ENCODE measurements at regions not wholly inside any gene's neighbourhood (a gene's known extent, or its start where the extent isn't known, plus 50 kb on each side); places are given as distances from the start of the nearest gene placed in this dataset.

GRCh38 chr13:107462501-107462900 is 752.8 kb downstream of the LIG4 start:
- H3K4me1 ChIP-seq (ENCODE audit: control insufficient read depth, insufficient read depth, low read length) = no peaks in the 10 kb centered on the region
- H3K4me3 ChIP-seq (ENCODE audit: low read depth, low read length) = no peak overlapping the region
- TF ChIP-seq ZNF514 (tag by site-specific recombination; IDR thresholded peaks at IDR 0.05) (no peak), ZNF184 (tag by site-specific recombination; IDR thresholded peaks at IDR 0.05) (no peak), KLF17 (tag by site-specific recombination; IDR thresholded peaks at IDR 0.05) (no peak), ZNF292 (tag by site-specific recombination; IDR thresholded peaks at IDR 0.05; ENCODE audit: borderline replicate concordance, low read depth) (no peak), ZNF776 (tag by site-specific recombination; IDR thresholded peaks at IDR 0.05; ENCODE audit: borderline replicate concordance) (no peak), ZIC2 (tag by site-specific recombination; IDR thresholded peaks at IDR 0.05) (no peak)
- TF ChIP-seq, protein P1, sequence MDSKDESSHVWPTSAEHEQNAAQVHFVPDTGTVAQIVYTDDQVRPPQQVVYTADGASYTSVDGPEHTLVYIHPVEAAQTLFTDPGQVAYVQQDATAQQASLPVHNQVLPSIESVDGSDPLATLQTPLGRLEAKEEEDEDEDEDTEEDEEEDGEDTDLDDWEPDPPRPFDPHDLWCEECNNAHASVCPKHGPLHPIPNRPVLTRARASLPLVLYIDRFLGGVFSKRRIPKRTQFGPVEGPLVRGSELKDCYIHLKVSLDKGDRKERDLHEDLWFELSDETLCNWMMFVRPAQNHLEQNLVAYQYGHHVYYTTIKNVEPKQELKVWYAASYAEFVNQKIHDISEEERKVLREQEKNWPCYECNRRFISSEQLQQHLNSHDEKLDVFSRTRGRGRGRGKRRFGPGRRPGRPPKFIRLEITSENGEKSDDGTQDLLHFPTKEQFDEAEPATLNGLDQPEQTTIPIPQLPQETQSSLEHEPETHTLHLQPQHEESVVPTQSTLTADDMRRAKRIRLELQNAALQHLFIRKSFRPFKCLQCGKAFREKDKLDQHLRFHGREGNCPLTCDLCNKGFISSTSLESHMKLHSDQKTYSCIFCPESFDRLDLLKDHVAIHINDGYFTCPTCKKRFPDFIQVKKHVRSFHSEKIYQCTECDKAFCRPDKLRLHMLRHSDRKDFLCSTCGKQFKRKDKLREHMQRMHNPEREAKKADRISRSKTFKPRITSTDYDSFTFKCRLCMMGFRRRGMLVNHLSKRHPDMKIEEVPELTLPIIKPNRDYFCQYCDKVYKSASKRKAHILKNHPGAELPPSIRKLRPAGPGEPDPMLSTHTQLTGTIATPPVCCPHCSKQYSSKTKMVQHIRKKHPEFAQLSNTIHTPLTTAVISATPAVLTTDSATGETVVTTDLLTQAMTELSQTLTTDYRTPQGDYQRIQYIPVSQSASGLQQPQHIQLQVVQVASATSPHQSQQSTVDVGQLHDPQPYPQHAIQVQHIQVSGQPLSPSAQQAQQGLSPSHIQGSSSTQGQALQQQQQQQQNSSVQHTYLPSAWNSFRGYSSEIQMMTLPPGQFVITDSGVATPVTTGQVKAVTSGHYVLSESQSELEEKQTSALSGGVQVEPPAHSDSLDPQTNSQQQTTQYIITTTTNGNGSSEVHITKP (tag by site-specific recombination; IDR thresholded peaks at IDR 0.05) = no peak
- ChIA-PET POLR2A (no interaction called here), CTCF (no interaction called here)
- H3K9me3 ChIP-seq (ENCODE audit: control insufficient read depth, insufficient read depth, low read depth, low read length) = no peaks in the 10 kb centered on the region
- H3K36me3 ChIP-seq (ENCODE audit: control insufficient read depth in 2 of 2, insufficient read depth in 1 of 2, low read length in 2 of 2) = no peaks in the 10 kb centered on the region
- no peak overlapping the region for H3K27ac ChIP-seq (ENCODE audit: extremely low read depth, low read depth, low read length)

DNA sequence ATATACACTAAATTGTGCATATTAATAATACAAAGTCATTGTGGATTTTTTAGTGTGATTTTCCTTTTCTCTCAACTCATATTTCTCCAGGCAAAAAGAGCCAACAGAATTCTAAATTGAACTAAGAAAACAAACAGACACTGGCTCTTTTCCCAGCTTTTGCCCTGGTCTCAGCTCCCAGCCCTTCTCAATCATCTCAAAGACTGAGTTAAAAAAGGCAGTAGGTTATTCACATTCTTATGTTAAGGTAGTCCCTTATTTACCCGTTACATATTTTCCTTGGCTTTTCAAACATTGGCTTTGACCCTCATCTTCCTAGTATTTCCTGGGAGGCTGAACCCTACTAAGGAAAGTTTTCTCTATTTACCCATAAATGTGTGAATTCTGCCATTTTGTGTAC is 753.6 kb downstream of the LIG4 start:
- ChIA-PET CTCF (no interaction called here), POLR2A (no interaction called here)
- no peaks in the 10 kb centered on the region for H3K9me3 ChIP-seq (ENCODE audit: control insufficient read depth, insufficient read depth, low read depth, low read length)
- no peaks in the 10 kb centered on the region for H3K4me1 ChIP-seq (ENCODE audit: control insufficient read depth, insufficient read depth, low read length)
- TF ChIP-seq ZNF350 (tag by site-specific recombination; IDR thresholded peaks at IDR 0.05) (no peak), KLF17 (tag by site-specific recombination; IDR thresholded peaks at IDR 0.05) (no peak), CTCF (tag by site-specific recombination; IDR thresholded peaks at IDR 0.05) (no peak), ZNF132 (tag by site-specific recombination; IDR thresholded peaks at IDR 0.05; ENCODE audit: borderline replicate concordance) (no peak), ZNF391 (tag by site-specific recombination; IDR thresholded peaks at IDR 0.05; ENCODE audit: borderline replicate concordance, low read depth) (no peak), ZNF624 (tag by site-specific recombination; IDR thresholded peaks at IDR 0.05) (no peak), ZNF239 (tag by site-specific recombination; IDR thresholded peaks at IDR 0.05) (no peak), INSM2 (tag by site-specific recombination; IDR thresholded peaks at IDR 0.05) (no peak), ZNF600 (tag by site-specific recombination; IDR thresholded peaks at IDR 0.05) (no peak), ZNF138 (tag by site-specific recombination; IDR thresholded peaks at IDR 0.05; ENCODE audit: borderline replicate concordance) (no peak), ZIC2 (tag by site-specific recombination; IDR thresholded peaks at IDR 0.05) (no peak), ZBTB7A (tag by site-specific recombination; IDR thresholded peaks at IDR 0.05; ENCODE audit: low read depth) (no peak), ZNF670 (tag by site-specific recombination; IDR thresholded peaks at IDR 0.05; ENCODE audit: low read depth) (no peak), ZNF366 (tag by site-specific recombination; conservative IDR thresholded peaks at IDR 0.05) (no peak), ZNF76 (tag by site-specific recombination; IDR thresholded peaks at IDR 0.05; ENCODE audit: borderline replicate concordance, low read depth) (no peak), ZNF555 (tag by site-specific recombination; conservative IDR thresholded peaks at IDR 0.05) (no peak), KLF7 (tag by site-specific recombination; IDR thresholded peaks at IDR 0.05; ENCODE audit: borderline replicate concordance) (no peak)
- TF ChIP-seq, protein P1 (tag by site-specific recombination; IDR thresholded peaks at IDR 0.05) = no peak
- H3K27ac ChIP-seq (ENCODE audit: extremely low read depth, low read depth, low read length) = no peak overlapping the region
- no peaks in the 10 kb centered on the region for H3K36me3 ChIP-seq (ENCODE audit: control insufficient read depth in 2 of 2, insufficient read depth in 1 of 2, low read length in 2 of 2)
- H3K4me3 ChIP-seq (ENCODE audit: low read depth, low read length) = no peak overlapping the region
